Transverse colon (tissue), 4 donors: ENCODE measurements at regions not wholly inside any gene's neighbourhood (a gene's known extent, or its start where the extent isn't known, plus 50 kb on each side); places are given as distances from the start of the nearest gene placed in this dataset.

Experiments used
- CTCF ChIP-seq, 5 experiments: fragments of 200-600 bp in 3 of 5; fragments of 450-650 bp in 2 of 5; sonication (generic) in 3 of 5; IDR thresholded peaks; 1 replicate in 2 of 5; 2 replicates in 3 of 5; pipeline ENCODE4 v1.5.1; 2016 to 2017; ENCODE audit warnings: antibody characterized with exemption in 5 of 5, inconsistent platforms in 3 of 5, mild to moderate bottlenecking in 2 of 5, moderate library complexity in 1 of 5
- EP300 ChIP-seq: sonication (generic); formaldehyde crosslinking; IDR thresholded peaks from one replicate; pipeline ENCODE4 v1.6.1; 2017; ENCODE audit warnings: antibody characterized with exemption, low read depth
- POLR2A ChIP-seq: fragments of 450-650 bp; IDR thresholded peaks from one replicate; pipeline ENCODE4 v1.6.1; 2016; ENCODE audit warnings: antibody characterized with exemption, mild to moderate bottlenecking, moderate library complexity
- POLR2AphosphoS5 ChIP-seq, 3 donors: sonication (generic); formaldehyde crosslinking; IDR thresholded peaks; one replicate each; pipeline ENCODE4 v1.6.1; 2016; ENCODE audit warnings: antibody characterized with exemption in 3 of 3

- TF ChIP-seq CTCF (IDR thresholded peaks at IDR 0.05) (no peak), POLR2A (no peak), EP300 (no peak), POLR2AphosphoS5 (IDR thresholded peaks at IDR 0.05) (no peak)
Observed at GRCh38 chr13:111658145-111659100, 338.0 kb downstream of the TEX29 start.
